ENCODE measurements at regions not wholly inside any gene's neighbourhood (a gene's known extent, or its start where the extent isn't known, plus 50 kb on each side); places are given as distances from the start of the nearest gene placed in this dataset.

GRCh38 chr16:5451641-5452040 lies 354.0 kb upstream of the EEF2KMT start:
- no peaks in the 10 kb centered on the region for H3K36me3 Mint-ChIP-seq (ENCODE audit: low read depth)
- peaks cover 10% of the 10 kb centered on the region for H3K27me3 Mint-ChIP-seq
- DNase-seq (no peak), ATAC-seq (no peak)
- CTCF ChIA-PET = no interaction called here
- H3K27ac Mint-ChIP-seq = no peak overlapping the region
- intact Hi-C loops (cut with micrococcal nuclease) = no loop called here
- TF ChIP-seq, protein P1, sequence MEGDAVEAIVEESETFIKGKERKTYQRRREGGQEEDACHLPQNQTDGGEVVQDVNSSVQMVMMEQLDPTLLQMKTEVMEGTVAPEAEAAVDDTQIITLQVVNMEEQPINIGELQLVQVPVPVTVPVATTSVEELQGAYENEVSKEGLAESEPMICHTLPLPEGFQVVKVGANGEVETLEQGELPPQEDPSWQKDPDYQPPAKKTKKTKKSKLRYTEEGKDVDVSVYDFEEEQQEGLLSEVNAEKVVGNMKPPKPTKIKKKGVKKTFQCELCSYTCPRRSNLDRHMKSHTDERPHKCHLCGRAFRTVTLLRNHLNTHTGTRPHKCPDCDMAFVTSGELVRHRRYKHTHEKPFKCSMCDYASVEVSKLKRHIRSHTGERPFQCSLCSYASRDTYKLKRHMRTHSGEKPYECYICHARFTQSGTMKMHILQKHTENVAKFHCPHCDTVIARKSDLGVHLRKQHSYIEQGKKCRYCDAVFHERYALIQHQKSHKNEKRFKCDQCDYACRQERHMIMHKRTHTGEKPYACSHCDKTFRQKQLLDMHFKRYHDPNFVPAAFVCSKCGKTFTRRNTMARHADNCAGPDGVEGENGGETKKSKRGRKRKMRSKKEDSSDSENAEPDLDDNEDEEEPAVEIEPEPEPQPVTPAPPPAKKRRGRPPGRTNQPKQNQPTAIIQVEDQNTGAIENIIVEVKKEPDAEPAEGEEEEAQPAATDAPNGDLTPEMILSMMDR (IDR thresholded peaks at IDR 0.05) = no peak
- no peaks in the 10 kb centered on the region for H3K9me3 Mint-ChIP-seq
- no peak overlapping the region for H3K4me3 Mint-ChIP-seq
- H3K4me1 Mint-ChIP-seq (ENCODE audit: low read depth) = no peaks in the 10 kb centered on the region
- POLR2A ChIA-PET = no interaction called here

GRCh38 chr16:5450409-5451104 lies 353.0 kb upstream of the EEF2KMT start:
- CTCF ChIA-PET = no interaction called here
- TF ChIP-seq, protein P1 (IDR thresholded peaks at IDR 0.05) = no peak
- no peaks in the 10 kb centered on the region for H3K4me1 Mint-ChIP-seq (ENCODE audit: low read depth)
- H3K4me3 Mint-ChIP-seq = no peak overlapping the region
- no peak overlapping the region for H3K27ac Mint-ChIP-seq
- intact Hi-C loops (cut with micrococcal nuclease) = no loop called here
- POLR2A ChIA-PET = no interaction called here
- ATAC-seq = no peak
- DNase-seq = no peak
- H3K9me3 Mint-ChIP-seq = no peaks in the 10 kb centered on the region
- H3K27me3 Mint-ChIP-seq = peaks cover 6% of the 10 kb centered on the region
- no peaks in the 10 kb centered on the region for H3K36me3 Mint-ChIP-seq (ENCODE audit: low read depth)

DNA sequence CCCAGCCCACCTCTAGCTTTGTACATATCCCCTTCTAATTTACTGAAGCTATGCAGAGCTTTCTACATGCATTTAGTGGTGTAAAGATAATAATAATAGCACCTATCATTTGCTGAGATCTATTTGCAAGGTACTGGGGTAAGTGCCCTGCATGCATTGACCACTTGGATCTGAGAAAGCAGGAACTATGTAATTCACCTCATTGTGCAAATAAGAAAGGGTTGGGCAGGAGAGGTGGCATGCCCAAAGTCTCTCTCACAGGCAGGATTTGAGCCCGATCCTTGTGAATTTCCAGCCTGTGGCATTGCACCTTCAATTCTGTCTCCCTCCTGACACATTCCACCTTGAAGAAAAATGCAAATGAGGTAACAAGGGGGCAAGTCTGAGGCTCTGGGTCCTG lies 352.3 kb upstream of the EEF2KMT start:
- intact Hi-C loops (cut with micrococcal nuclease) = no loop called here
- ChIA-PET POLR2A (no interaction called here), CTCF (no interaction called here)
- TF ChIP-seq, protein P1 (IDR thresholded peaks at IDR 0.05) = no peak
- Mint-ChIP-seq H3K27ac (no peak overlapping the region), H3K36me3 (ENCODE audit: low read depth) (no peaks in the 10 kb centered on the region), H3K27me3 (peaks cover 6% of the 10 kb centered on the region), H3K9me3 (no peaks in the 10 kb centered on the region), H3K4me1 (ENCODE audit: low read depth) (no peaks in the 10 kb centered on the region), H3K4me3 (no peak overlapping the region)
- ATAC-seq (no peak), DNase-seq (no peak)

DNA sequence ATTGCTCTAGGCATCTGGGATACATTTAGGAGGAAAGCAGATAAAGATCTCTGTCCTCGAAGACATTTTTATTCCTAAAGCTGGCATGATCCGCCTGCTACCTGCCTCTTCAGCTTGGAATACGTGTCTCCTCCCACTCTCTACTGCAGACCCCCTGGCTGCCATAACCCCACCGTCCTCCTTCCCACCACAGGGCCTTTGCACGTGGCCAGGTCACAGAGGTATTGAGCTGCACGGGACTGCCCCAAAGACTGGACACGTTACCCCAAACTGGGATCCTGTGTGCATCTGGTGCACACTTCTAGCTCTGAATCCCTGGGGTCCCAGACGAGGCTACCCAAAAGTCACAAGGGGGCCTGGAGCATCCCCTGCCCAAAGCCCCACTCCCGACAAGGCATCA lies 351.2 kb upstream of the EEF2KMT start:
- no peaks in the 10 kb centered on the region for H3K36me3 Mint-ChIP-seq (ENCODE audit: low read depth)
- no peak overlapping the region for H3K4me3 Mint-ChIP-seq
- ATAC-seq (no peak), DNase-seq (no peak)
- intact Hi-C loops (cut with micrococcal nuclease) = no loop called here
- H3K27me3 Mint-ChIP-seq = peaks cover 6% of the 10 kb centered on the region
- H3K9me3 Mint-ChIP-seq = no peaks in the 10 kb centered on the region
- TF ChIP-seq, protein P1 (IDR thresholded peaks at IDR 0.05) = no peak
- H3K4me1 Mint-ChIP-seq (ENCODE audit: low read depth) = no peaks in the 10 kb centered on the region
- no peak overlapping the region for H3K27ac Mint-ChIP-seq
- CTCF ChIA-PET = no interaction called here
- POLR2A ChIA-PET = no interaction called here

DNA sequence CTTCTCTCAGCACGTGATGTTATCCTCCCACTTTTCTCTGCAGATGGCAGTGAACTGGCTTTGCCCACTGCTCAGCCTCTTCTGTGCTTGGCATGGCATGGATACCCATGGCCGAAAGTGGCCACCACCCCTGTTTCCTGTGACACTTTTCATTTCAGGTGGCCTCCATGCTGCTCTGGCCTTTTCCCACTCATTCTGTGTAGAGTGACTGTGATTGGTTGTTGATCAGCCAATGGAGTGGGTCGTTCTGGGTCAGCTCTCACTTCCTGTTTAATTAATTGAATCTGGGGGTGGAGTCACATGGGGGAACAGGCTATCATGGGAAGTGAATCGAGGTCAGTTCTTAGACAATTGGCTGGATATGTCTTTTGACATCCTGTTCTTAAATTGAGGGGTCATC lies 350.1 kb upstream of the EEF2KMT start:
- ATAC-seq (no peak), DNase-seq (no peak)
- no peak overlapping the region for H3K4me3 Mint-ChIP-seq
- H3K36me3 Mint-ChIP-seq (ENCODE audit: low read depth) = no peaks in the 10 kb centered on the region
- no peaks in the 10 kb centered on the region for H3K4me1 Mint-ChIP-seq (ENCODE audit: low read depth)
- TF ChIP-seq, protein P1 (IDR thresholded peaks at IDR 0.05) = no peak
- ChIA-PET POLR2A (no interaction called here), CTCF (no interaction called here)
- H3K9me3 Mint-ChIP-seq = no peaks in the 10 kb centered on the region
- H3K27ac Mint-ChIP-seq = no peak overlapping the region
- H3K27me3 Mint-ChIP-seq = peaks cover 6% of the 10 kb centered on the region
- intact Hi-C loops (cut with micrococcal nuclease) = no loop called here

All from activated CD8-positive, alpha-beta T cell treated with anti-CD3 and anti-CD28 coated beads for 36 hours (primary cell).